ENCODE measurements at regions not wholly inside any gene's neighbourhood (a gene's known extent, or its start where the extent isn't known, plus 50 kb on each side); places are given as distances from the start of the nearest gene placed in this dataset.

DNA sequence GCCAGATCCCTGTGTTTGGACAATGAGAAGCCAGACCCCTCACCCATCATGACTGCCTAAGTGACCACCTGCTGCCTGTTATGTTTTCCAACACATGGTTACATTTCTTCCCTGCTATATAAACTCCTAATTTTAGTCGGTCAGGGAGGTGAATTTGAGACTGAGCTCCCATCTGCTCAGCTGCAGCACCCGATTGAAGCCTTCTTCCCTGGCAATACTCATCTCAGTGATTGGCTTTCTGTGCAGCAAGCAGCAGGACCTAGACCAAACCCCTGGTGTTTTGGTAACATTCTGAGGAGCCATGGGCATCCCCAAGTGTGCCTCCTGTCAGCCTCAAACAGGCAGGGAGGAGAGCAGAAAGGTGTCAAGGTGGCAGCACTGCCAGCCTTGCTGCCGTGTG is 141.2 kb downstream of the CD8B2 start:
- TF ChIP-seq CTCF (IDR thresholded peaks at IDR 0.05; ENCODE audit: insufficient read depth, low read depth, low read length), result no peak
- ChIA-PET CTCF (no interaction called here), POLR2A (no interaction called here)
- no peak for DNase-seq (ENCODE audit: low read depth)
- Histone ChIP-seq H3K36me3 (ENCODE audit: control insufficient read depth, insufficient read depth, low read length) (no peaks in the 10 kb centered on the region), H3K4me3 (ENCODE audit: low read depth, low read length) (no peak overlapping the region), H3K27me3 (ENCODE audit: control insufficient read depth, insufficient read depth, low read length) (no peaks in the 10 kb centered on the region)

DNA sequence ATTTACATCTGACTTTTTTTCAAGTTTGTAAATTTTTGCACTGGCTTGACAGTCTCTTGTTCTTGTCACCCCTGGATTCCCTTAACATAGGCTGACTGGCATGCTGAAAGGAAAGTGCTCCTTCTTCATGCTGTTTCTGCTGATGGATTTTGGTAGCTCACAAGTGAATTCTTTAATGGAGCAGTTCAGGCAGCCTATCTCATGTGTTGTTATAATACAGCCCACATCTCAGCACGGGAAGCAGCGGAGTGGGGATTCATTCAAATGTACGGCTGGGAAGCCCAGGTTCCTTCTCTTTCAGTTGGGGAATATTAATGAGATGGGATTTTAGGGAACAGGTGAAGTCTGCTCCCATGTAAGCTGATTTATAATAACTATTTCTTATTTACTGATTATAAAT is 142.8 kb downstream of the CD8B2 start:
- POLR2A ChIA-PET, result no interaction called here
- H3K4me3 ChIP-seq (ENCODE audit: low read depth, low read length), result no peak overlapping the region
- no peaks in the 10 kb centered on the region for H3K36me3 ChIP-seq (ENCODE audit: control insufficient read depth, insufficient read depth, low read length)
- no peaks in the 10 kb centered on the region for H3K27me3 ChIP-seq (ENCODE audit: control insufficient read depth, insufficient read depth, low read length)
- DNase-seq (ENCODE audit: low read depth), result no peak
- CTCF ChIA-PET, result no interaction called here
- no peak for TF ChIP-seq CTCF (IDR thresholded peaks at IDR 0.05; ENCODE audit: insufficient read depth, low read depth, low read length)

GRCh38 chr2:106631281-106631680 is 144.1 kb downstream of the CD8B2 start:
- H3K27me3 ChIP-seq (ENCODE audit: control insufficient read depth, insufficient read depth, low read length), result no peaks in the 10 kb centered on the region
- DNase-seq (ENCODE audit: low read depth), result no peak
- CTCF ChIA-PET, result no interaction called here
- POLR2A ChIA-PET, result no interaction called here
- no peak for TF ChIP-seq CTCF (IDR thresholded peaks at IDR 0.05; ENCODE audit: insufficient read depth, low read depth, low read length)
- no peak overlapping the region for H3K4me3 ChIP-seq (ENCODE audit: low read depth, low read length)
- H3K36me3 ChIP-seq (ENCODE audit: control insufficient read depth, insufficient read depth, low read length), result no peaks in the 10 kb centered on the region

DNA sequence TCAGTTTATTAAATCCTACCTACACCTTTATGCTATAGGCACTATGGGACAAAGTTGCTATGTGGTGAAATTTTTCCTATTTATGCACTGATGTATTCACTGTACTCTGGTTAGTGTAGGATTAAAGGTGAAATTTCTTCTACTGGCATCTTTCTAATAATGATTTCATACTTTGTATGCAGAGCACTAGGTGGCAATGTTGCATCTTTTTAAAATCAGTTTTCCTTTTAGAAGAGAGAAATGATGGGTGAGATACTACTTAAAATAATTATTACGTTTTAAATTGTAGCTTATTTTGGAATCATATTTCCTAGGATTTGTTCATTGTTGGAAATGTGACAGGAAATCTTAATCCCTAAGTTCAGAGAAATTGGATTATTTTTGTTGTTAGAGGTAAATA is 150.9 kb downstream of the CD8B2 start:
- H3K4me3 ChIP-seq (ENCODE audit: low read depth, low read length), result no peak overlapping the region
- ChIA-PET POLR2A (no interaction called here), CTCF (interaction anchor here (0.9 kb wide), 1 partner anchor 974 kb away, joined by 3 read pairs; no protein-coding TSS in a partner anchor)

GRCh38 chr2:106638580-106638979 is 151.4 kb downstream of the CD8B2 start:
- H3K27me3 ChIP-seq (ENCODE audit: control insufficient read depth, insufficient read depth, low read length), result no peaks in the 10 kb centered on the region
- POLR2A ChIA-PET, result no interaction called here
- no peak overlapping the region for H3K4me3 ChIP-seq (ENCODE audit: low read depth, low read length)
- no peaks in the 10 kb centered on the region for H3K36me3 ChIP-seq (ENCODE audit: control insufficient read depth, insufficient read depth, low read length)
- CTCF ChIA-PET, result interaction anchor here (0.9 kb wide), 1 partner anchor 973 kb away, joined by 3 read pairs; no protein-coding TSS in a partner anchor
- no peak for TF ChIP-seq CTCF (IDR thresholded peaks at IDR 0.05; ENCODE audit: insufficient read depth, low read depth, low read length)
- no peak for DNase-seq (ENCODE audit: low read depth)

More for the DNA sequence above, 150.9 kb downstream of the CD8B2 start:
- TF ChIP-seq CTCF (IDR thresholded peaks at IDR 0.05; ENCODE audit: insufficient read depth, low read depth, low read length), result peak; percentile 31; the same call in 1 of the 2 replicates
- H3K27me3 ChIP-seq (ENCODE audit: control insufficient read depth, insufficient read depth, low read length), result no peaks in the 10 kb centered on the region
- no peaks in the 10 kb centered on the region for H3K36me3 ChIP-seq (ENCODE audit: control insufficient read depth, insufficient read depth, low read length)
- DNase-seq (ENCODE audit: low read depth), result no peak

Data from BJ (cell line).